HG03469 (cell line): ENCODE measurements at regions not wholly inside any gene's neighbourhood (a gene's known extent, or its start where the extent isn't known, plus 50 kb on each side); places are given as distances from the start of the nearest gene placed in this dataset.
A peak's percentile ranks its signal among the peaks of the same experiment; 100 is the strongest.

Source experiments
- ATAC-seq: cut with Tn5 transposase; IDR thresholded peaks from one replicate; pipeline ENCODE4 v1.9.1; 2021; ENCODE audit warnings: mild to moderate bottlenecking, moderate library complexity, moderate number of reproducible peaks; ENCODE audit not compliant: unreplicated experiment

DNA sequence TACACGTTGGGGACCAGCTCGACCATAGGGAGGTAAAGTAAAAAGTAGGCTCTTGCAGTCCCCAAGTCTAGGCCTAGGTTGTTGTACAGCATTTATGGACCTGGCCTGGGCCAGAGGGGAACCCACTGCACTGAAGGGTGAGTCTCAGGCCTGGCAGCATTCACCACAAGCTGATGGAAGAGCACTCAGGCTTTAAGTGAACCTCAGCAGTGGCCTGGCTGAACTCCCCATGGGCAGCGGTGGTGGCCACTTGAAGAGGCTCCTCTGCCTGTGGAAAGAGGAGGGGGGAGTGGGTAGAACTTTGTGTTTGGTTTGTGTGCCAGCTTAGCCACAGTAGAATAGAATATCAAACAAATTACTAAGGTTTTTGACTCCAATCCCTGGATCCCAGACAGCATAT lies 176.2 kb upstream of the PRMT6 start:
- no peak for ATAC-seq

DNA sequence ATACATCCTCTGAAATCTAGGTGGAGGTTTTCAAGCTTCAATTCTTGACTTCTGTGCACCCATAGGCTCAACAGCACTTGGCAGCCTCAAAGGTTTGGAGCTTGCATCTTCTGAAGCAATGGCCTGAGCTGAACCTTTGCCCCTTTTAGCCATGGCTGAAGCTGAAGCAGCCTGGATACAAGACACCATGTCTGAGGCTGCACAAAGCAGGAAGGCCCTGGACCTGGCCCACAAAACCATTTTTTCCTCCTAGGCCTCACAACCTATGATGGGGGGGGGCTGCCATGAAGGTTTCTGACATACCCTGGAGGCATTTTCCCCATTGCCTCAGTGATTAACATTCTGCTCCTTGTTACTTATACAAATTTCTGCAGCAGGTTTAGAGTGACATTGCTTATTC lies 173.3 kb upstream of the PRMT6 start:
- no peak for ATAC-seq

DNA sequence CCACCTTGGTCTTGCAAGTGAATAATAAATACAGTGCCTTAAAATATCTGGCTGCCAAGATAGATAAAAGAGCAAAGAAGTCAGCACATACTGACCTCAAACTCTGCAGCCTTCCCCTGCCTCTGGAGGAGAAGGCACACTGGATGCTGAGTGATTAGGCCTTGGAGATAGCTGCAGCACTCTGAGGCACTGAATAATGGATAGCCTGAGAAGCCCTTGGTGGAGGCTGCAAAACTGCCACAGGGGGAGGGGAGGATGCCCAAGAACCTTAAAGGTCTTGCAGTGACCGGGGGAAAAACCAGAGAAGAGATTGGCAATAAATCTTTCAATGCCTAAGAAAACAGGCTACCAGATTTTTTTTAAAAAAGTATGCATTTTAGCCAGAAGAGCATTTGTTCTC lies 167.4 kb upstream of the PRMT6 start:
- no peak for ATAC-seq

DNA sequence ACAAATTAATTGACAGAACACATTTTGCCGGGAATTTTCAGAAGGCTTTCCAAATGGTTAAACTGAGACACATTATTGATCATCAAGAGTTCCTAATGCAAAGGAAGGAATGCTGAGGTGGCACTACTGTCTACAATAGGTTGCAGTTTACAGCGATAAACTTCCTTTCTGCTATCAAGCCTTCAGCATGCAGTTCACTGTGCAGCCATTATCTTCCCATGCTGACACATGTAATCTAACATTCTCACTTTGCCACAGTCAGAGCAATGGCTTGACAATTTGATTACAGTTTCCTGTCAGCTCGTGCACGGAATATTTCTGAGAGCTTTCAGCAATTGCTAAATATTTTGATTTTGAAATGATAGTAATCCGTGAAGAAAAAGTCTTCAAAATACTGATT lies 166.9 kb upstream of the PRMT6 start:
- no peak for ATAC-seq

DNA sequence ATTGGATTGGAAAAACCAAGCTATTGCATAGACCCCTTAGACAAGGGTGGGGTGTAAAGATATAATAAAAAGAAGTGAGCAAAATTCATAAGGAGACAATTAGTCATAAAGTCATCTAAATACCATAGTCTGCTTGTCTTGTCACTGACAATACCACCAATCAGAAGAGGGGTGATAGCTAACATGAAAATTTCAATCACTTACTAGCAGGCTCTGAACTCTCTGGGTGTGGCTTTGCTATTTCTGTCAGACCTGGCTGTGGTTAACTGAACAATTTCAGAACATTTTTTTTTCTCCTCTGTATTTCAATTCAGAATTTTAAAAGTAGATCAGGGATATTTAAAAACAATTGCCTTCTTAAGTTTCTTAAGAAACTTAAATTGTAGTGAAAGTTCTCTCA lies 158.5 kb upstream of the PRMT6 start:
- ATAC-seq, result peak; percentile 68

- ATAC-seq, result no peak
Measured at GRCh38 chr1:106899644-106900043, 156.8 kb upstream of the PRMT6 start.

GRCh38 chr1:106907795-106908194 lies 148.7 kb upstream of the PRMT6 start:
- peak; percentile 100 for ATAC-seq

- no peak for ATAC-seq
Measured at GRCh38 chr1:106908689-106909088, 147.8 kb upstream of the PRMT6 start.

GRCh38 chr1:106910798-106911197 lies 145.7 kb upstream of the PRMT6 start:
- ATAC-seq, result no peak

- no peak for ATAC-seq
Measured at GRCh38 chr1:106912131-106912530, 144.3 kb upstream of the PRMT6 start.

GRCh38 chr1:106921186-106921585 lies 135.3 kb upstream of the PRMT6 start:
- no peak for ATAC-seq

GRCh38 chr1:106924360-106924759 lies 132.1 kb upstream of the PRMT6 start:
- ATAC-seq, result no peak

DNA sequence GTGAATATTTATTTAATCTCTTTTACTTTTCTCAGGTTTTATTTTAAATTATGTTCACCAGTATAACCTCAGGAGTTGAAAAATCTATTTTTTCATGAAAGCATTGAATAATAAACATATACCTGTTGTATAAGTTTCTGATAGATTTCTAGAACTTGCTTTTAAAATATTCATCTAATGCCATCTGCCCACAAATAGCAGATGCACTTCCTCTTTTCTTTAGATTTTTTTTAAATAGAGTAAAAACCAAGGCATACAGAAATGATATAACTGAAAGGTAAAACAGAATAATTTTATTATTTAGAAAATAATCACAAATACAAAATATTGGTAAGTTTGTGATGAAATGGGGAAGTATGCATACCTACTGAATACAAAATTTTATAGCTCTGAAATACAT lies 130.7 kb upstream of the PRMT6 start:
- no peak for ATAC-seq

DNA sequence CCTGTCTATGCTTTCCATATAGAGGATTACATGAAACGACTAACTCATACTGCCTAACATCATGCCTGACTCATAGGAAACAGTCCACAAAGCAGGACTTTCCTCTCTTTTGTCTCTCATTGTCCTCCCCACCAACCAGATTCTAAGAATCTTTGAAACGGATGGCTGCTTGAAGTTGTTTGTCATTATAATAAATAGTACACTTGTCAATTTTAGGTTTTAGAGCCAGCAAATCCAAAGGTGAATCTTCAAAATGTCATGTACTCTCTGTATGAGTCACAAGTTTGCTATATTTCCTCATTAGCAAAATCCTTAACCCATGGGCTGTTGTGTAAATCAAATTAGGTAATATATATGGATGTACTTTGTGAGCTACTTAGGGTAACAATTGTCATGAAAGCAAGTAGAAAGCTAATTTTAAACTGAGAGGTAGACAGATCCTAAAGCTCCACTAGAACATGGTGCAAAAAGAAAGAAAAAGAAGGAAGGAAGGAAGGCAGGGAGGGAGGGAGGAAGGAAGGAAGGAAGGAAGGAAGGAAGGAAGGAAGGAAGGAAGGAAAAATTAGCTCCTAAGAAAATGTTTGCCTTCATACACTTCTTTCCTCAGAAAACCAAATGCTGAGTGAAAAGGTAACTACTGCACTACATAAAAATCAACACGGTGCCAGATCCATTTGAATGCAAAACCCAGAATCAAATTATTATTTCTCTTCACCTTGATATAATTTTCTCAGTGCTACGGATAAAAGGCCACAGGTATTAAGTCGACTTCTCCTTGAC lies 129.5 kb upstream of the PRMT6 start:
- ATAC-seq, result no peak

GRCh38 chr1:106937104-106937503 lies 119.4 kb upstream of the PRMT6 start:
- no peak for ATAC-seq

- no peak for ATAC-seq
Measured at GRCh38 chr1:106944721-106945120, 111.8 kb upstream of the PRMT6 start.

DNA sequence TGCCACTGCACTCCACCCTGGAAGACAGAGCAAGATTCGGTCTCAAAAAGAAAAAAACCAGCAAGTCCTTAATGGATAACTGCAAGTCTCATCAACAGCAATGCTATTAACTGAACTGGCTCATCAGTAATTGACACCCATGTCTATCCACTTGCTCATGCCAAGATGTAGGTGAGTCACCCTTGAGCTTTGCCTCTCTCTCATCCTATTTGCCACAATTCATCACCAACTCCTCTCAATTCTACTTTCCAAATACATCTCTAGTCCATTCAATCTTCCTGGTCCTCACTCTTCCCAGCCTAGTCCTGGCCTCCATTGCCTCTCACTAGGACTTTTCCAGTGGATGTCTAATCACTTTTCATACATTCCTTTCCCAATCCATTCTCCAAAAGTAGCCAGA lies 103.7 kb upstream of the PRMT6 start:
- no peak for ATAC-seq

- no peak for ATAC-seq
Measured at GRCh38 chr1:106954661-106955229, 101.7 kb upstream of the PRMT6 start.

DNA sequence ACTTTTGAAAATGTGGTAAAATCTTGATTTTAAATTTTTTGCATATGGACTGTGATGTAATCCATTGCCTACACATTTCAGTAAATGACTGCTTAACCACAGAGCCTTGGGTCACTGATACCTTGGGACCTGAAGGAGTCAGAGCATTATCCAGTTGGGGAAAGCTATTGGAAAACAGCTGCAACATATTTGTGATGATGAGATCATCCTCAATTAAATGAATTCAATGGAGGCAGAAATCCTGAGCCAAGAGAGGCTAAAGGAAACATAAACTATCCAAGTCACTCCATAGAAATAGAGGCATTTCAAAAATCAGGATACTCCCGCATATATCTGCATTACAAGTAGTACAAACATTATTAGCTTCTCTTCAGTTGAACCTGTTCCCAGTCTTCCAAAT lies 99.8 kb upstream of the PRMT6 start:
- no peak for ATAC-seq

- ATAC-seq, result no peak
Measured at GRCh38 chr1:106957795-106958194, 98.7 kb upstream of the PRMT6 start.

DNA sequence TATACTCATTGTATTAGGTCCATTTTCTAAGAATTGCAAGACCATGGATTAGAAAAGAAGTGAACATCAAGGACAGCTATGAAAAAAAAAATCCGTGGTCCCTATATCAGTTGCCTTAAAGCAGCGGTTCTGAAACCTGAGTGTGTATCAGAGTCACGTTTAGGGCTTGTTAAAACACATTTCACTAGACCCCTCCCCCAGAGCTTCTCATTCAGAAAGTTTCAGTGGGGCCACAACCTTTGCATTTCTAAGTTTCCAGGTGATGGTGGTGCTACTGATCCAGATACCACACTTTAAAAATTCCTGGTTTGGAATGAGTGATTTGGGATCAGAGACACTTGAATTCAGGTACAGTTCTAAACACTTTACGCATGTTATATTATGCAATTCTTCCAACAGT lies 96.1 kb upstream of the PRMT6 start:
- ATAC-seq, result no peak

DNA sequence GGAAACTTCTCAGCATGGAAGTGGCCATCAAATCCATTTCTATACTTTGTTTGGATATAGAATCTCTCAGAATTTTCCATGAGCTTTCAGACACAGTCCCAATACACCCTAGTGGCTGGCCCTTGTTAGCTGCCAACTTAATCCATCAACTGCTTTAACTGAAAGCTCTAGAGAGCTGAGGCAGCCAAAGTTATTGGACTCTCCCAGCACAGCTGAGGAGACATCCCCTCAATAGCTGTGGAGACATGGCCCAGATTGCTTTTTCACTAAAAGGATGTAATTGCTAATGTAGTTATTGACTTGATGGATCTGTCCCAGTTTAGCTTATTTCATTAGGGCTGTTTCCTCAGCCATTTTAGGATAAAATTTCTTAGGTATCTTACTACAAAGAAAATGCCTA lies 94.8 kb upstream of the PRMT6 start:
- ATAC-seq, result no peak

DNA sequence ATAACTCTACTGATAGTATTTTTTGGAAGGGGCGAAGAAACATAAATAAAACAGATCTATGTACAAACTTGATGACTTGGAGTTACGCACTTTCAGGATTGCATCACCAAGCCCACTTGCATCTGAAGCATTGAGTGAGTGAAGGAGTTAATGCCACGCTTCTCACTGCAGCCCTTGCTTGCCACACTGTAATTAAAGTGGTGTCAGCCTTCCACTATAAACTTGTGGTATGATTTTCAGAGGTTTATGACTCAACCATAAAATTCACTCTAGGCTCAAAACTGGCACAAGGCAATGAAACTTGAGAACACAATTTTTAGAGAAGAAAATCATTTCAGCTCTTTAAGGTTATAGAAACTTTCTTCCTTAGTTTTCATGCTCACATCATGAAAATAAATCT lies 93.9 kb upstream of the PRMT6 start:
- ATAC-seq, result no peak
